ENCODE measurements at regions not wholly inside any gene's neighbourhood (a gene's known extent, or its start where the extent isn't known, plus 50 kb on each side); places are given as distances from the start of the nearest gene placed in this dataset.

- H3K27ac ChIP-seq: no peak overlapping the region
- no peaks in the 10 kb centered on the region for H3K36me3 ChIP-seq
- no peaks in the 10 kb centered on the region for H3K4me1 ChIP-seq
- H3K4me3 ChIP-seq: no peak overlapping the region
- TF ChIP-seq POLR2A (IDR thresholded peaks at IDR 0.05) (no peak), EP300 (IDR thresholded peaks at IDR 0.05) (no peak), CTCF (IDR thresholded peaks at IDR 0.05) (no peak), POLR2AphosphoS5 (IDR thresholded peaks at IDR 0.05) (no peak)
- no peak for DNase-seq (ENCODE audit: low spot score in 2 of 2)
- H3K9me3 ChIP-seq: no peaks in the 10 kb centered on the region
- no peaks in the 10 kb centered on the region for H3K27me3 ChIP-seq
- WGBS: 51% methylated on average over 4 of the region's 4 CpGs
Measured at GRCh38 chr18:60277855-60278480, 94.6 kb downstream of the MC4R start.

GRCh38 chr18:60267391-60268058 is 105.0 kb downstream of the MC4R start:
- no peaks in the 10 kb centered on the region for H3K27me3 ChIP-seq
- no peaks in the 10 kb centered on the region for H3K9me3 ChIP-seq
- no peak overlapping the region for H3K4me3 ChIP-seq
- no peaks in the 10 kb centered on the region for H3K36me3 ChIP-seq
- H3K27ac ChIP-seq: no peak overlapping the region
- 61% methylated on average over 4 of the region's 4 CpGs for WGBS
- H3K4me1 ChIP-seq: no peaks in the 10 kb centered on the region
- TF ChIP-seq CTCF (IDR thresholded peaks at IDR 0.05) (no peak), POLR2A (IDR thresholded peaks at IDR 0.05) (no peak), EP300 (IDR thresholded peaks at IDR 0.05) (no peak), POLR2AphosphoS5 (IDR thresholded peaks at IDR 0.05) (no peak)
- no peak for DNase-seq (ENCODE audit: low spot score in 2 of 2)

GRCh38 chr18:60266558-60266957 is 106.0 kb downstream of the MC4R start:
- TF ChIP-seq POLR2AphosphoS5 (IDR thresholded peaks at IDR 0.05) (no peak), POLR2A (IDR thresholded peaks at IDR 0.05) (no peak), EP300 (IDR thresholded peaks at IDR 0.05) (no peak), CTCF (IDR thresholded peaks at IDR 0.05) (no peak)

GRCh38 chr18:60259052-60259681 is 113.4 kb downstream of the MC4R start:
- no peaks in the 10 kb centered on the region for H3K9me3 ChIP-seq
- TF ChIP-seq POLR2AphosphoS5 (IDR thresholded peaks at IDR 0.05): no peak
- H3K27me3 ChIP-seq: no peaks in the 10 kb centered on the region
- no peak overlapping the region for H3K4me3 ChIP-seq
- WGBS: 85% methylated on average over 6 of the region's 6 CpGs
- no peak overlapping the region for H3K27ac ChIP-seq
- H3K36me3 ChIP-seq: no peaks in the 10 kb centered on the region
- no peak for DNase-seq (ENCODE audit: low spot score in 2 of 2)
- H3K4me1 ChIP-seq: no peaks in the 10 kb centered on the region

More at GRCh38 chr18:60266558-60266957, 106.0 kb downstream of the MC4R start:
- no peaks in the 10 kb centered on the region for H3K36me3 ChIP-seq
- 72% methylated on average over 5 of the region's 5 CpGs for WGBS
- no peaks in the 10 kb centered on the region for H3K27me3 ChIP-seq
- no peaks in the 10 kb centered on the region for H3K9me3 ChIP-seq
- DNase-seq (ENCODE audit: low spot score in 2 of 2): no peak
- H3K4me3 ChIP-seq: no peak overlapping the region
- no peak overlapping the region for H3K27ac ChIP-seq
- H3K4me1 ChIP-seq: no peaks in the 10 kb centered on the region

- no peaks in the 10 kb centered on the region for H3K36me3 ChIP-seq
- 91% methylated on average over 8 of the region's 8 CpGs for WGBS
Measured at GRCh38 chr18:60249388-60249787, 123.2 kb downstream of the MC4R start.

More at GRCh38 chr18:60249388-60249787, 123.2 kb downstream of the MC4R start:
- no peaks in the 10 kb centered on the region for H3K27me3 ChIP-seq
- TF ChIP-seq CTCF (IDR thresholded peaks at IDR 0.05): no peak
- no peak for TF ChIP-seq EP300 (IDR thresholded peaks at IDR 0.05)
- TF ChIP-seq POLR2AphosphoS5 (IDR thresholded peaks at IDR 0.05): no peak
- TF ChIP-seq POLR2A (IDR thresholded peaks at IDR 0.05): no peak
- H3K27ac ChIP-seq: no peak overlapping the region
- H3K9me3 ChIP-seq: no peaks in the 10 kb centered on the region
- H3K4me3 ChIP-seq: no peak overlapping the region
- H3K4me1 ChIP-seq: no peaks in the 10 kb centered on the region
- no peak for DNase-seq (ENCODE audit: low spot score in 2 of 2)

Measured in suprapubic skin (tissue), 4 donors.